Coronary artery (tissue), 2 donors: ENCODE measurements at regions not wholly inside any gene's neighbourhood (a gene's known extent, or its start where the extent isn't known, plus 50 kb on each side); places are given as distances from the start of the nearest gene placed in this dataset.
A peak's percentile ranks its signal among the peaks of the same experiment; 100 is the strongest.

Experiments used
- DNase-seq: peaks from one replicate; pipeline ENCODE4 v3.0.0-alpha.2; 2017; ENCODE audit warnings: low spot score
- H3K27ac ChIP-seq, 2 donors: fragments of 200-600 bp; sonication (generic); one replicate each; pipeline ENCODE4 v1.5.1; 2016 to 2019
- H3K4me3 ChIP-seq: fragments of 200-600 bp; sonication (generic); 2 replicates; pipeline ENCODE4 v1.5.1; 2016; ENCODE audit warnings: mild to moderate bottlenecking, moderate library complexity
- TF ChIP-seq, protein P1 (sequence below): fragments of 200-600 bp; sonication (generic); IDR thresholded peaks from one replicate; pipeline ENCODE4 v1.5.1; 2019; ENCODE audit warnings: antibody characterized with exemption

- TF ChIP-seq, protein P1, sequence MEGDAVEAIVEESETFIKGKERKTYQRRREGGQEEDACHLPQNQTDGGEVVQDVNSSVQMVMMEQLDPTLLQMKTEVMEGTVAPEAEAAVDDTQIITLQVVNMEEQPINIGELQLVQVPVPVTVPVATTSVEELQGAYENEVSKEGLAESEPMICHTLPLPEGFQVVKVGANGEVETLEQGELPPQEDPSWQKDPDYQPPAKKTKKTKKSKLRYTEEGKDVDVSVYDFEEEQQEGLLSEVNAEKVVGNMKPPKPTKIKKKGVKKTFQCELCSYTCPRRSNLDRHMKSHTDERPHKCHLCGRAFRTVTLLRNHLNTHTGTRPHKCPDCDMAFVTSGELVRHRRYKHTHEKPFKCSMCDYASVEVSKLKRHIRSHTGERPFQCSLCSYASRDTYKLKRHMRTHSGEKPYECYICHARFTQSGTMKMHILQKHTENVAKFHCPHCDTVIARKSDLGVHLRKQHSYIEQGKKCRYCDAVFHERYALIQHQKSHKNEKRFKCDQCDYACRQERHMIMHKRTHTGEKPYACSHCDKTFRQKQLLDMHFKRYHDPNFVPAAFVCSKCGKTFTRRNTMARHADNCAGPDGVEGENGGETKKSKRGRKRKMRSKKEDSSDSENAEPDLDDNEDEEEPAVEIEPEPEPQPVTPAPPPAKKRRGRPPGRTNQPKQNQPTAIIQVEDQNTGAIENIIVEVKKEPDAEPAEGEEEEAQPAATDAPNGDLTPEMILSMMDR, result no peak
- no peak for DNase-seq
- Histone ChIP-seq H3K4me3 (no peak overlapping the region), H3K27ac (no peak overlapping the region)
Measured at GRCh38 chr5:152293189-152293588, 111.9 kb downstream of the NMUR2 start.

DNA sequence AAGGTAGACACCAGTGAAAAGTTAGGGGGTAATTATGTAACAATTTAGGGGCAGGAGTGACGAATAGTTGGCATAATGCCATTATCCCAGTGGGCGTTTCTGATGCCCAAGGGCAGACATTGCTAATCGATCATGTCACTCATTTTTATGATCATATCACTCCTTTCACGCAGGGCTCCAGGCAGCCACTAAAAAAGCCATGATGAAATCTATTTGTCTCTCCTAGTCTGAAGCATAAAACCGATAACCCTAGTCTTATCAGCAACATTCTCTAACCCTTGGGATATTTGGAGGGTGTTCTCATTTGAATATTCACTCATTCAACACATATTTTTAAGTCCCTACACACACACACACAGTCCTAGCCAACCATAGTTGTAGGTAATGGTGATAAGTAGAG is 114.9 kb downstream of the NMUR2 start:
- Histone ChIP-seq H3K4me3 (no peak overlapping the region), H3K27ac (peak overlapping the region in 1 of 2 donors; percentile 43)
- TF ChIP-seq, protein P1, result no peak
- no peak for DNase-seq

- TF ChIP-seq, protein P1, result no peak
- no peak for DNase-seq
- Histone ChIP-seq H3K4me3 (no peak overlapping the region), H3K27ac (peak overlapping the region; percentile 44 to 76)
Measured at GRCh38 chr5:152288917-152289595, 116.0 kb downstream of the NMUR2 start.

- peak; percentile 78 for DNase-seq
- TF ChIP-seq, protein P1, result no peak
- Histone ChIP-seq H3K27ac (peak overlapping the region; percentile 44 to 76), H3K4me3 (no peak overlapping the region)
Measured at GRCh38 chr5:152288499-152288898, 116.6 kb downstream of the NMUR2 start.

- TF ChIP-seq, protein P1, result no peak
- DNase-seq, result no peak
Measured at GRCh38 chr5:152285764-152286163, 119.3 kb downstream of the NMUR2 start.

GRCh38 chr5:152282331-152282730 is 122.7 kb downstream of the NMUR2 start:
- no peak overlapping the region for H3K27ac ChIP-seq
- no peak overlapping the region for H3K4me3 ChIP-seq
- TF ChIP-seq, protein P1, result no peak
- no peak for DNase-seq

More at GRCh38 chr5:152285764-152286163, 119.3 kb downstream of the NMUR2 start:
- H3K27ac ChIP-seq, result no peak overlapping the region
- H3K4me3 ChIP-seq, result no peak overlapping the region

DNA sequence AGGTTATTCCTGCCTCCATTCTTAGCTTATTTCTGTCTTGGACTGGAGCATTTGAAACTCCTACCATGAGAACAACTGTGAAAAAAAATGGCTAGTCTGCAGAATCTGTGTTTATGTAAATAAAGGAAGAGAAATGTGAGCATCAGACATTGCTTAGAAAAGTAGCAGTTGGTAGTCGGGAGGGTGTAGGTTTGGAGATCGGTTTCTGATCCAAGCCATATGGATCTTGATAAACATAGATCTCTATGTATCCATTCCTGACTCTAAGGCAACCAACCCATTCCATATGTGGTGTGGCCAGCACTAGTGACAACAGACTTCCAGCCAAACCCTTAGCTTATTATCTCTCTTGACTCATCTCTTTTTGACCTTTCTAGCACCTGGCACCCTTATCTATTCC is 127.1 kb downstream of the NMUR2 start:
- TF ChIP-seq, protein P1, result no peak
- no peak overlapping the region for H3K4me3 ChIP-seq
- H3K27ac ChIP-seq, result no peak overlapping the region
- DNase-seq, result no peak
